ENCODE measurements at regions not wholly inside any gene's neighbourhood (a gene's known extent, or its start where the extent isn't known, plus 50 kb on each side); places are given as distances from the start of the nearest gene placed in this dataset.

DNA sequence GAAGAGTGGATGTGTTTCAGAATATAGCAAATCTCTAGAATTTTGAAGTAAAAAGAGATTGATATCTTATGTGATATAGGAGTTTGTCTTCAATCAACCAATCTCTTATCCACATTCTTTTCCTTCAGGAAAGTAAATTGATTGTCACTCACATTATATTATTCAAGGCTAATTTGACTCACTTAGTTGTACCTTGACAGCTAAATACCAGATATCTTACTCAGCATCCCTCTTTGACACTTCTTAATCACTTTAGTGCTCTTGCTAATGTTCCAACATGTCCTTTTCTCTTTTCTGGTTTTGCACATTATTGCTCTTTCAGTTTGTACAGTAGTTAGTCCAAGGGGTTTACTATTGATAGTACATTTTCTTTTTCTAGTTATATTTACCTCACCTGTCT, 286.9 kb upstream of the PTCHD4 start:
- no peak overlapping the region for H3K9ac ChIP-seq (ENCODE audit: low read length)

DNA sequence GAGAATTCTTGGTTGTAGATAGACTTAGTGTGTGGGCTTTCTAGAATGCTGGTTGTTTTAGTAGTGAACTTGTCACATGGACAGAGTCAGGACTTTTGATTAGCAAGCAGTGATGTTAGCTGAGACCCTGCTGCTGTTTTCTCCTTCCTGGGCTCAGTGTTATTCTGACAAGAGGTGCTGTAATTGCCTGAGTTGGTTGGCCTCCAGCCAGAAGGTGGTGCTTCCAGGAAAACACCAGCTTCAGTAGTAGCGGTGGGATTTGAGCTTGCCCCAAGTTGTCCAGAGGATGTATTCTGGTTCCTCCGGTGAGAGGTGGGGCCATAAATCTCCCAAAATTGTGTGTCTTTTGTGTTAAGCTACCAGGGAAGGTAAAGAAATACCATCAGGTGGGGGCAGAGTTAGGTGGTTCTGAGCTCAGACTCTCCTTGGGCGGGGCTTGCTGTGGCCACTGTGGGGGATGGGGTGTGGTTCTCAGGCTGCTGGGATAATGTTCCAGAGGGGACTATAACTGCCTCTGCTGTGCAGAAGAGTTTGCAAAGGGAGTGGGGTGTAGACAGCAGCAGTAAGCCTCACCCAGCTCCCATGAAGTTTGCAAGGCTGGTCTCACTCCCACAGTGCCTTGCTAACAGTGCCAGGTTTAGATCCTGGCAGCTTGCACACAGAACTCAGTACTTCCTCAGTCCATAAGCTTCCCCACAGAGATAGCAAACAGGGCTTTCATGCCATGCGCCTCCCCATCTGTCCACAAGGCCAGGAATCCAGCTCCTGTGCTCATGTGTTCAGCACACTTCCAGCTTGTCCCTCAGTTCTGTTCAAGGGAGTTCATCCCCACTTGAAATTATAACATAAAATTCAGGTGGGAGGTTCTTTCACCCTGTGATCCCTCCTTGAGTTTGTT, 278.4 kb upstream of the PTCHD4 start:
- H3K27ac ChIP-seq (ENCODE audit: low read depth, low read length), result no peak overlapping the region
- no peak overlapping the region for H3K4me3 ChIP-seq (ENCODE audit: insufficient read depth, low read length, poor library complexity, severe bottlenecking)
- H2AFZ ChIP-seq (ENCODE audit: low read depth, low read length, severe bottlenecking), result no peak overlapping the region
- no peaks in the 10 kb centered on the region for H3K9me2 ChIP-seq (replicated peaks; ENCODE audit: insufficient read depth, low read length)
- no peaks in the 10 kb centered on the region for H3F3A ChIP-seq (ENCODE audit: insufficient read depth)
- no peak overlapping the region for H3K4me2 ChIP-seq (ENCODE audit: low read depth, low read length, poor library complexity, severe bottlenecking)
- H3K9ac ChIP-seq (ENCODE audit: low read length), result no peak overlapping the region
- TF ChIP-seq EZH2phosphoT487 (conservative IDR thresholded peaks at IDR 0.05; ENCODE audit: low read length), result no peak
- TF ChIP-seq, protein P1, sequence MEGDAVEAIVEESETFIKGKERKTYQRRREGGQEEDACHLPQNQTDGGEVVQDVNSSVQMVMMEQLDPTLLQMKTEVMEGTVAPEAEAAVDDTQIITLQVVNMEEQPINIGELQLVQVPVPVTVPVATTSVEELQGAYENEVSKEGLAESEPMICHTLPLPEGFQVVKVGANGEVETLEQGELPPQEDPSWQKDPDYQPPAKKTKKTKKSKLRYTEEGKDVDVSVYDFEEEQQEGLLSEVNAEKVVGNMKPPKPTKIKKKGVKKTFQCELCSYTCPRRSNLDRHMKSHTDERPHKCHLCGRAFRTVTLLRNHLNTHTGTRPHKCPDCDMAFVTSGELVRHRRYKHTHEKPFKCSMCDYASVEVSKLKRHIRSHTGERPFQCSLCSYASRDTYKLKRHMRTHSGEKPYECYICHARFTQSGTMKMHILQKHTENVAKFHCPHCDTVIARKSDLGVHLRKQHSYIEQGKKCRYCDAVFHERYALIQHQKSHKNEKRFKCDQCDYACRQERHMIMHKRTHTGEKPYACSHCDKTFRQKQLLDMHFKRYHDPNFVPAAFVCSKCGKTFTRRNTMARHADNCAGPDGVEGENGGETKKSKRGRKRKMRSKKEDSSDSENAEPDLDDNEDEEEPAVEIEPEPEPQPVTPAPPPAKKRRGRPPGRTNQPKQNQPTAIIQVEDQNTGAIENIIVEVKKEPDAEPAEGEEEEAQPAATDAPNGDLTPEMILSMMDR (IDR thresholded peaks at IDR 0.05; ENCODE audit: insufficient read depth, low read length, poor library complexity, severe bottlenecking), result no peak
- no peaks in the 10 kb centered on the region for H4K20me1 ChIP-seq (ENCODE audit: low read depth, low read length)
- no peaks in the 10 kb centered on the region for H3K36me3 ChIP-seq (ENCODE audit: low read length)
- H3K9me3 ChIP-seq (ENCODE audit: insufficient read depth, low read length), result no peaks in the 10 kb centered on the region
- H3K79me2 ChIP-seq (ENCODE audit: insufficient read depth, low read length), result no peaks in the 10 kb centered on the region
- no peaks in the 10 kb centered on the region for H3K27me3 ChIP-seq (ENCODE audit: low read length)

More for the DNA sequence above, 286.9 kb upstream of the PTCHD4 start:
- no peaks in the 10 kb centered on the region for H3K9me3 ChIP-seq (ENCODE audit: insufficient read depth, low read length)
- H2AFZ ChIP-seq (ENCODE audit: low read depth, low read length, severe bottlenecking), result no peak overlapping the region
- H3K4me3 ChIP-seq (ENCODE audit: insufficient read depth, low read length, poor library complexity, severe bottlenecking), result no peak overlapping the region
- no peak overlapping the region for H3K4me2 ChIP-seq (ENCODE audit: low read depth, low read length, poor library complexity, severe bottlenecking)
- H3F3A ChIP-seq (ENCODE audit: insufficient read depth), result no peaks in the 10 kb centered on the region
- no peaks in the 10 kb centered on the region for H4K20me1 ChIP-seq (ENCODE audit: low read depth, low read length)
- no peak overlapping the region for H3K27ac ChIP-seq (ENCODE audit: low read depth, low read length)
- H3K9me2 ChIP-seq (replicated peaks; ENCODE audit: insufficient read depth, low read length), result no peaks in the 10 kb centered on the region
- H3K36me3 ChIP-seq (ENCODE audit: low read length), result no peaks in the 10 kb centered on the region
- no peak for TF ChIP-seq EZH2phosphoT487 (conservative IDR thresholded peaks at IDR 0.05; ENCODE audit: low read length)
- TF ChIP-seq, protein P1 (IDR thresholded peaks at IDR 0.05; ENCODE audit: insufficient read depth, low read length, poor library complexity, severe bottlenecking), result no peak
- no peaks in the 10 kb centered on the region for H3K27me3 ChIP-seq (ENCODE audit: low read length)
- no peaks in the 10 kb centered on the region for H3K79me2 ChIP-seq (ENCODE audit: insufficient read depth, low read length)

DNA sequence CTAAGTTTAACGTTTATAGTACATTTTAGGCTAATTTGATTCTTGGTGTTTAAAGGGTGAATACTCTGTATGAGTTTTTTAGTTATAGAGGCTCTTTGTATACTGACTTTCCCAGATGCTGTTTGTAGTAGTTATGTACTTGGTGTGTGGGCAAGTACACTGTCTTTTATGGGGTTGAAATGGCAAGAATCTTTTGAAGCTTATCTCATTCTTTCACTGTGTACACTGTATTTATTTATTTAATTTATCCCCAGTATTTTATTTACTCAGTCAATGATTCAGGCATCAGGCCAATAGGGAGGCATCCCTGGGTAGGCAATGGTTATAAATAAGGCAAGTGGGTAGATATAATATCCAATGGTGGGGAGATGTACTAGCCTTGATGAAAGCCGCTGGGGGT, 277.0 kb upstream of the PTCHD4 start:
- TF ChIP-seq, protein P1 (IDR thresholded peaks at IDR 0.05; ENCODE audit: insufficient read depth, low read length, poor library complexity, severe bottlenecking), result no peak
- TF ChIP-seq EZH2phosphoT487 (conservative IDR thresholded peaks at IDR 0.05; ENCODE audit: low read length), result no peak
- no peaks in the 10 kb centered on the region for H3K9me3 ChIP-seq (ENCODE audit: insufficient read depth, low read length)
- H3K36me3 ChIP-seq (ENCODE audit: low read length), result no peaks in the 10 kb centered on the region
- H3F3A ChIP-seq (ENCODE audit: insufficient read depth), result no peaks in the 10 kb centered on the region
- no peaks in the 10 kb centered on the region for H4K20me1 ChIP-seq (ENCODE audit: low read depth, low read length)
- no peak overlapping the region for H3K9ac ChIP-seq (ENCODE audit: low read length)
- no peak overlapping the region for H2AFZ ChIP-seq (ENCODE audit: low read depth, low read length, severe bottlenecking)
- no peaks in the 10 kb centered on the region for H3K27me3 ChIP-seq (ENCODE audit: low read length)
- no peak overlapping the region for H3K27ac ChIP-seq (ENCODE audit: low read depth, low read length)
- no peak overlapping the region for H3K4me2 ChIP-seq (ENCODE audit: low read depth, low read length, poor library complexity, severe bottlenecking)
- H3K4me3 ChIP-seq (ENCODE audit: insufficient read depth, low read length, poor library complexity, severe bottlenecking), result no peak overlapping the region
- no peaks in the 10 kb centered on the region for H3K79me2 ChIP-seq (ENCODE audit: insufficient read depth, low read length)
- no peaks in the 10 kb centered on the region for H3K9me2 ChIP-seq (replicated peaks; ENCODE audit: insufficient read depth, low read length)
